ENCODE measurements at regions not wholly inside any gene's neighbourhood (a gene's known extent, or its start where the extent isn't known, plus 50 kb on each side); places are given as distances from the start of the nearest gene placed in this dataset.

DNA sequence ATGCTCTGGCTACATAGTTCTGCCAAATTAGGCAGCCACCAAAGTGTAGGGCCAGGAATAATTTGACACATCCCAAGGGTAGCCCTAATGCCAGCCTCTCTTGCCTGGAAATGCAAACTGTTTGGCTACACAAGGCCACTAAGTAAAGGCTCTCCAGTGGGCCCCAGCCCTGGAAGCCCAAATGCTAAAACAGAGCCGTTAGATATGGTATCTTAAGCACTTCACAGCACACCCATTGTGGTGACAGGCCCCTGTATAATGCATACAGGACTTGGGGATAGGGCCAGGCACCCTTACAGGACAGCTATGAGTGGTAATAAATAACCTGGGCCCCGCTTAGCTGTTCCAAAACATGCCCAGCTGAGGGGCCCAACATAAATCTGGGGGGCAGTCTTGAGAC, 623.9 kb downstream of the BCOR start:
- Histone ChIP-seq H3K4me1 (ENCODE audit: control insufficient read depth in 1 of 2, insufficient read depth in 2 of 2, low read length in 2 of 2) (no peaks in the 10 kb centered on the region), H4K20me1 (ENCODE audit: insufficient read depth) (no peaks in the 10 kb centered on the region), H3K9me2 (ENCODE audit: insufficient read depth) (no peaks in the 10 kb centered on the region), H3K4me3 (replicated peaks in 1 of 2; ENCODE audit: low read depth in 1 of 2, low read length in 2 of 2) (no peak overlapping the region), H3K9me3 (ENCODE audit: control insufficient read depth in 1 of 2, insufficient read depth in 1 of 2, low read depth in 1 of 2, low read length in 2 of 2) (no peaks in the 10 kb centered on the region), H3K4me2 (ENCODE audit: low read length) (no peak overlapping the region), H3K27ac (ENCODE audit: low read depth, low read length) (no peak overlapping the region), H3K79me2 (ENCODE audit: insufficient read depth, low read length) (no peaks in the 10 kb centered on the region), H2AFZ (ENCODE audit: low read depth, low read length, poor library complexity, severe bottlenecking) (no peak overlapping the region), H3K36me3 (ENCODE audit: control insufficient read depth in 1 of 2, insufficient read depth in 2 of 2, low read length in 2 of 2) (no peaks in the 10 kb centered on the region), H3K9ac (ENCODE audit: low read length) (no peak overlapping the region), H3K27me3 (ENCODE audit: insufficient read depth, low read length) (no peaks in the 10 kb centered on the region)
- ChIA-PET CTCF (no interaction called here), POLR2A (no interaction called here), RAD21 (ENCODE audit: low non-redundant PET in 1 of 2, low total read pairs in 2 of 2, uncharacterized antibody in 2 of 2, unreplicated experiment in 2 of 2) (no interaction called here)
- ATAC-seq = no peak
- intact Hi-C loops (cut with micrococcal nuclease) = no loop called here
- no peak for DNase-seq (ENCODE audit: low read depth, low spot score)
- no TSS peak for BruUV-seq (replicated peaks)
- no peak for TF ChIP-seq SIN3A (IDR thresholded peaks at IDR 0.05; ENCODE audit: low read depth)
- no peak for TF ChIP-seq POLR2AphosphoS5 (IDR thresholded peaks at IDR 0.05; ENCODE audit: low read depth, low read length)
- TF ChIP-seq EGR1 (IDR thresholded peaks at IDR 0.05; ENCODE audit: low read depth) = no peak
- no peak for TF ChIP-seq SP1 (IDR thresholded peaks at IDR 0.05; ENCODE audit: low read depth)
- TF ChIP-seq ZBTB33 (IDR thresholded peaks at IDR 0.05; ENCODE audit: extremely low read depth, insufficient replicate concordance, low read length) = no peak
- TF ChIP-seq RAD21 (IDR thresholded peaks at IDR 0.05; ENCODE audit: low read depth) = no peak
- TF ChIP-seq JUND (IDR thresholded peaks at IDR 0.05) = no peak
- no peak for TF ChIP-seq MAX (IDR thresholded peaks at IDR 0.05)
- TF ChIP-seq FOSL1 (IDR thresholded peaks at IDR 0.05; ENCODE audit: low read depth) = no peak
- no peak for TF ChIP-seq SRF (IDR thresholded peaks at IDR 0.05; ENCODE audit: low read depth)
- TF ChIP-seq CBX3 (IDR thresholded peaks at IDR 0.05; ENCODE audit: low read depth) = no peak
- TF ChIP-seq TCF7L2 (IDR thresholded peaks at IDR 0.05; ENCODE audit: borderline replicate concordance, extremely low read depth, insufficient read depth, insufficient read length) = no peak
- TF ChIP-seq YY1 (IDR thresholded peaks at IDR 0.05; ENCODE audit: extremely low read depth, insufficient replicate concordance, low read depth, low read length) = no peak
- TF ChIP-seq CEBPB (IDR thresholded peaks at IDR 0.05; ENCODE audit: low read depth) = no peak
- no peak for TF ChIP-seq CTCF (IDR thresholded peaks at IDR 0.05 in 2 of 3, conservative IDR thresholded peaks at IDR 0.05 in 1 of 3; ENCODE audit: borderline replicate concordance in 1 of 3, insufficient read depth in 1 of 3, low read depth in 2 of 3, low read length in 2 of 3)

Measured in HCT116 (cell line).